ENCODE measurements at regions not wholly inside any gene's neighbourhood (a gene's known extent, or its start where the extent isn't known, plus 50 kb on each side); places are given as distances from the start of the nearest gene placed in this dataset.

GRCh38 chr5:19018822-19019221, 969.2 kb downstream of the CDH18 start:
- no peak for TF ChIP-seq CTCF (IDR thresholded peaks at IDR 0.05; ENCODE audit: partially characterized antibody, unreplicated experiment)
- no peaks in the 10 kb centered on the region for H3K36me3 Mint-ChIP-seq (ENCODE audit: unreplicated experiment)
- H3K4me3 Mint-ChIP-seq (ENCODE audit: unreplicated experiment) = no peak overlapping the region
- no peaks in the 10 kb centered on the region for H3K4me1 Mint-ChIP-seq (ENCODE audit: low read depth, unreplicated experiment)
- no peaks in the 10 kb centered on the region for H3K9me3 Mint-ChIP-seq (ENCODE audit: unreplicated experiment)
- DNase-seq = no peak
- H3K27ac Mint-ChIP-seq (ENCODE audit: unreplicated experiment) = no peak overlapping the region
- no peaks in the 10 kb centered on the region for H3K27me3 Mint-ChIP-seq (ENCODE audit: unreplicated experiment)

- no peak overlapping the region for H3K4me3 Mint-ChIP-seq (ENCODE audit: unreplicated experiment)
- no peak overlapping the region for H3K27ac Mint-ChIP-seq (ENCODE audit: unreplicated experiment)
- H3K27me3 Mint-ChIP-seq (ENCODE audit: unreplicated experiment) = no peaks in the 10 kb centered on the region
Observed at GRCh38 chr5:19031491-19031890, 956.5 kb downstream of the CDH18 start.

GRCh38 chr5:19035816-19036215, 952.2 kb downstream of the CDH18 start:
- no peak for DNase-seq
- no peaks in the 10 kb centered on the region for H3K9me3 Mint-ChIP-seq (ENCODE audit: unreplicated experiment)
- no peak overlapping the region for H3K27ac Mint-ChIP-seq (ENCODE audit: unreplicated experiment)
- no peaks in the 10 kb centered on the region for H3K27me3 Mint-ChIP-seq (ENCODE audit: unreplicated experiment)
- no peaks in the 10 kb centered on the region for H3K36me3 Mint-ChIP-seq (ENCODE audit: unreplicated experiment)
- TF ChIP-seq CTCF (IDR thresholded peaks at IDR 0.05; ENCODE audit: partially characterized antibody, unreplicated experiment) = no peak
- H3K4me3 Mint-ChIP-seq (ENCODE audit: unreplicated experiment) = no peak overlapping the region
- no peaks in the 10 kb centered on the region for H3K4me1 Mint-ChIP-seq (ENCODE audit: low read depth, unreplicated experiment)

More at GRCh38 chr5:19031491-19031890, 956.5 kb downstream of the CDH18 start:
- no peak for TF ChIP-seq CTCF (IDR thresholded peaks at IDR 0.05; ENCODE audit: partially characterized antibody, unreplicated experiment)
- H3K4me1 Mint-ChIP-seq (ENCODE audit: low read depth, unreplicated experiment) = no peaks in the 10 kb centered on the region
- no peaks in the 10 kb centered on the region for H3K9me3 Mint-ChIP-seq (ENCODE audit: unreplicated experiment)
- DNase-seq = no peak
- no peaks in the 10 kb centered on the region for H3K36me3 Mint-ChIP-seq (ENCODE audit: unreplicated experiment)

GRCh38 chr5:19042106-19042505, 945.9 kb downstream of the CDH18 start:
- TF ChIP-seq CTCF (IDR thresholded peaks at IDR 0.05; ENCODE audit: partially characterized antibody, unreplicated experiment) = no peak
- Mint-ChIP-seq H3K9me3 (ENCODE audit: unreplicated experiment) (no peaks in the 10 kb centered on the region), H3K4me3 (ENCODE audit: unreplicated experiment) (no peak overlapping the region), H3K36me3 (ENCODE audit: unreplicated experiment) (no peaks in the 10 kb centered on the region), H3K27ac (ENCODE audit: unreplicated experiment) (no peak overlapping the region), H3K27me3 (ENCODE audit: unreplicated experiment) (no peaks in the 10 kb centered on the region), H3K4me1 (ENCODE audit: low read depth, unreplicated experiment) (peaks cover 2% of the 10 kb centered on the region)
- DNase-seq = no peak

GRCh38 chr5:19044311-19044710, 943.7 kb downstream of the CDH18 start:
- no peak for DNase-seq
- H3K4me3 Mint-ChIP-seq (ENCODE audit: unreplicated experiment) = no peak overlapping the region
- no peaks in the 10 kb centered on the region for H3K27me3 Mint-ChIP-seq (ENCODE audit: unreplicated experiment)
- H3K9me3 Mint-ChIP-seq (ENCODE audit: unreplicated experiment) = no peaks in the 10 kb centered on the region
- no peak for TF ChIP-seq CTCF (IDR thresholded peaks at IDR 0.05; ENCODE audit: partially characterized antibody, unreplicated experiment)
- H3K4me1 Mint-ChIP-seq (ENCODE audit: low read depth, unreplicated experiment) = peaks cover 5% of the 10 kb centered on the region
- no peak overlapping the region for H3K27ac Mint-ChIP-seq (ENCODE audit: unreplicated experiment)
- H3K36me3 Mint-ChIP-seq (ENCODE audit: unreplicated experiment) = no peaks in the 10 kb centered on the region

Measured in glutamatergic neuron (in vitro differentiated cells).